Neutrophil (primary cell): ENCODE measurements at regions not wholly inside any gene's neighbourhood (a gene's known extent, or its start where the extent isn't known, plus 50 kb on each side); places are given as distances from the start of the nearest gene placed in this dataset.

Source experiments
- H3K27ac ChIP-seq: fragments of 200-600 bp; sonication (generic); 2 replicates; pipeline ENCODE4 v1.5.1; 2016; ENCODE audit warnings: mild to moderate bottlenecking, moderate library complexity
- H3K27me3 ChIP-seq: fragments of 200-600 bp; sonication (generic); 2 replicates; pipeline ENCODE4 v1.6.0; 2016; ENCODE audit warnings: mild to moderate bottlenecking
- H3K36me3 ChIP-seq: fragments of 200-600 bp; sonication (generic); 2 replicates; pipeline ENCODE4 v1.5.1; 2017
- H3K4me1 ChIP-seq, 2 experiments: fragments of 200-600 bp in 1 of 2; sonication (generic) in 1 of 2; 1 replicate in 1 of 2; 2 replicates in 1 of 2; pipeline versions ENCODE4 v1.5.1 to v1.6.1; 2013 to 2016; ENCODE audit warnings: low read depth in 1 of 2, low read length in 1 of 2, mild to moderate bottlenecking in 1 of 2, moderate library complexity in 1 of 2; ENCODE audit not compliant: control insufficient read depth in 1 of 2, insufficient read depth in 1 of 2
- H3K4me3 ChIP-seq, 2 experiments: fragments of 200-600 bp in 1 of 2; sonication (generic) in 1 of 2; 1 replicate in 1 of 2; 2 replicates in 1 of 2; pipeline ENCODE4 v1.5.1; 2013 to 2016; ENCODE audit warnings: low read depth in 1 of 2, low read length in 1 of 2, mild to moderate bottlenecking in 1 of 2, moderate library complexity in 1 of 2
- H3K9me3 ChIP-seq: fragments of 200-600 bp; sonication (generic); 2 replicates; pipeline ENCODE4 v1.5.1; 2016
- TF ChIP-seq, protein P1 (sequence below): fragments of 200-600 bp; sonication (generic); IDR thresholded peaks from 2 replicates; pipeline ENCODE4 v1.5.1; 2016; ENCODE audit warnings: antibody characterized with exemption

DNA sequence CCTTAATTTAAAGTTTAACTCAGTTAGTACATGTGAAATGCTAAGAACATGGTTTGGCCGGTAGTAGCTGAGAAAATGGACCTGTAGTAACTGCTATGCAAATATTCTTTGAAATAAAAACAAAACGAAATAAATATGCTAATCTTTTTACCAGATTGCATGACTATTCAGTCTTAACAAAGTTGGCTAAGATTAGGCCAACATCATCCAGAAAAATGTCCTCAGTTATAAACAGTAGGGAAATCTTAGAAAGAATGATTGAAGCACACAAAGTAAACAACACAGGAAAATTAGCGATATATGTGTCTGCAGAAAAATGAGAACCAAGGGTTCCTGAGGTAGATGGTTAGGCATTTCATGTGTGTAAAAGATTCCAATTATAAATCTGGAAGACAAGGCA lies 832.1 kb downstream of the TUSC7 start:
- Histone ChIP-seq H3K4me1 (no peaks in the 10 kb centered on the region), H3K27ac (no peak overlapping the region), H3K9me3 (no peaks in the 10 kb centered on the region), H3K4me3 (no peak overlapping the region), H3K36me3 (no peaks in the 10 kb centered on the region), H3K27me3 (no peaks in the 10 kb centered on the region)
- TF ChIP-seq, protein P1, sequence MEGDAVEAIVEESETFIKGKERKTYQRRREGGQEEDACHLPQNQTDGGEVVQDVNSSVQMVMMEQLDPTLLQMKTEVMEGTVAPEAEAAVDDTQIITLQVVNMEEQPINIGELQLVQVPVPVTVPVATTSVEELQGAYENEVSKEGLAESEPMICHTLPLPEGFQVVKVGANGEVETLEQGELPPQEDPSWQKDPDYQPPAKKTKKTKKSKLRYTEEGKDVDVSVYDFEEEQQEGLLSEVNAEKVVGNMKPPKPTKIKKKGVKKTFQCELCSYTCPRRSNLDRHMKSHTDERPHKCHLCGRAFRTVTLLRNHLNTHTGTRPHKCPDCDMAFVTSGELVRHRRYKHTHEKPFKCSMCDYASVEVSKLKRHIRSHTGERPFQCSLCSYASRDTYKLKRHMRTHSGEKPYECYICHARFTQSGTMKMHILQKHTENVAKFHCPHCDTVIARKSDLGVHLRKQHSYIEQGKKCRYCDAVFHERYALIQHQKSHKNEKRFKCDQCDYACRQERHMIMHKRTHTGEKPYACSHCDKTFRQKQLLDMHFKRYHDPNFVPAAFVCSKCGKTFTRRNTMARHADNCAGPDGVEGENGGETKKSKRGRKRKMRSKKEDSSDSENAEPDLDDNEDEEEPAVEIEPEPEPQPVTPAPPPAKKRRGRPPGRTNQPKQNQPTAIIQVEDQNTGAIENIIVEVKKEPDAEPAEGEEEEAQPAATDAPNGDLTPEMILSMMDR, result no peak

DNA sequence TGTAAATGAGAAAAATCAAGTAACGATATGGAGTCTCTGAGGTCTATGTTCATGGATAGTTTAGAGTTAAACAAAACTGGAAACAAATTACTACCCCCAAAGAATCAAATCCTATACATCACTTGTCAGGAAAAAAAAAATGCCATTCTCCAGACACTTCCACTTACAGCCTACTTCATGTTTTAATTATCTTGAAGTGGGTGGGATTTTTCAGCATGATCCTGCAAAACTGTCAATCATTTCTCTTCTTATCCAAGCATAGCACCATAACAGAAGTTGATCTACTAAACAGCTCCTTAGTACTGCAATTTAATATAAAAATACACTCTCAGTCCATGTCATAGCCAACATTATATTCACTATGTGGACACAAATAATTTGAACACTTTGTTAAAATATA lies 833.9 kb downstream of the TUSC7 start:
- H3K36me3 ChIP-seq, result no peaks in the 10 kb centered on the region
- H3K9me3 ChIP-seq, result no peaks in the 10 kb centered on the region
- no peaks in the 10 kb centered on the region for H3K4me1 ChIP-seq
- H3K27me3 ChIP-seq, result no peaks in the 10 kb centered on the region
- H3K4me3 ChIP-seq, result no peak overlapping the region
- no peak overlapping the region for H3K27ac ChIP-seq
- TF ChIP-seq, protein P1, result no peak

DNA sequence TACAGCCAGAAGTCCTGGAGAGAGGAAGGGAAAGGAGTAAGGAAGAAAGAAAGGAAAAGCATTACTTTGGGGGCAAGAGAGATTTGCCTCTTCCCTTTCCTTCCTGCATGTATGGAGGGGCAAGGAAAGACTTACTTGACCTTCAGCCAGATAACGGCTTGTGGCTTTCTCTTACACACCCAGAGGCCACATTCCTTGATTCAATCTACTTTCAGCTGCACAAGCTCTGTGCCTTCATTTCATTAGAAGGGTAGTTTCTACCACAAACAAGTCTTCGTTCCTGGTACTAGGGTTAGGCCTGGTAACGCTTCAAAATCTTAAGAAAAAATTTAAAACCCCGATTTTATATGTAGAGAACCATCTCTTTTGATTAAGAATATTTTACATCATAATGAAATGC lies 835.9 kb downstream of the TUSC7 start:
- H3K27ac ChIP-seq, result no peak overlapping the region
- no peak overlapping the region for H3K4me3 ChIP-seq
- no peaks in the 10 kb centered on the region for H3K4me1 ChIP-seq
- no peaks in the 10 kb centered on the region for H3K27me3 ChIP-seq
- H3K36me3 ChIP-seq, result no peaks in the 10 kb centered on the region
- H3K9me3 ChIP-seq, result no peaks in the 10 kb centered on the region
- TF ChIP-seq, protein P1, result no peak

DNA sequence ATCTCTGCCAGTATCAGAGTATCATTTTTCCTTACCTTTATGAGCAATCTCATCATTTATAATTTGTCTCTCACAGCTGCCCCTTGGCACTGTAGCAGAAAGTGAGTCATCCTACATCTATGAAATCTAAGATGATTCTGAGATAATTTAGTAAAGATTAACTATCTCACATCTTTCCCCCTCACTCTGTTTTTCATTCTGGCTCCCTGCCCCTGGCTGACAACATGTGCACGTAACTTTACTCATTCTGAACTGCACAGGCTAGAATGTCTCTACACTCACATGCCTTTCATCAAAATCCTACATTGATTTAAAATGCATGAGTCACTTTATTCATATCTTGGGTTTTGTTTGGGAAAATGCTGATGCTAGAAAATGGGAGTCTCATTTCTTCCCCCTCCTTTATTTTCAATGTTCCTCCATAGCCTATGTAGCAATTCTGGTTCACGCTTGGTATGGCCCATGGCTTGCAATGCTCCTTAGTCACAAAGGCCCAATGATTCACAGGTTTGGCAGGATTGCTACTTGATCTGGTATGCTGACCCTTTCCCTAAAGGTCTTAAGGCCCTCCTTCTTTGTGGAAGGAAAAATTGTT lies 838.5 kb downstream of the TUSC7 start:
- no peak overlapping the region for H3K4me3 ChIP-seq
- no peak overlapping the region for H3K27ac ChIP-seq
- no peaks in the 10 kb centered on the region for H3K27me3 ChIP-seq
- no peaks in the 10 kb centered on the region for H3K36me3 ChIP-seq
- TF ChIP-seq, protein P1, result no peak
- no peaks in the 10 kb centered on the region for H3K9me3 ChIP-seq
- H3K4me1 ChIP-seq, result no peaks in the 10 kb centered on the region

DNA sequence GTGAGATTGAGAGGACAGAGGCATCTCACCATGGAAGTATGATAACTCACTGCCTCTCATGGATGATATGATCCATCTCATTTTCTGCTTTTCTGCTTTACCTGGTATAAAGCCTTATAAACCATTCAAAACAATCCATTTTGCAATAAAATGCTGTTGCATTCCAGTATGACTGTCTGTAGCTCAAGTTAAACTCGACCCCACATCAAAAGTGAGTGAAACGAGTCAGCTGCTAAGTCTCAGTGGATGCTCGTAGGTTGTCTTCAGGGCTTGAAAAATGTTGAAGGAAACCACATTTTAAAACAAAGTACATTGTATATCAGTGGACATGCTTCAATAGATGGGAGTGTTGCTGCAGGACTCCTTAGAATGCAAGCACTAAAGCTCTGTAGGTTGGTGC lies 839.0 kb downstream of the TUSC7 start:
- no peaks in the 10 kb centered on the region for H3K9me3 ChIP-seq
- H3K27me3 ChIP-seq, result no peaks in the 10 kb centered on the region
- no peak overlapping the region for H3K27ac ChIP-seq
- no peak overlapping the region for H3K4me3 ChIP-seq
- TF ChIP-seq, protein P1, result no peak
- H3K4me1 ChIP-seq, result no peaks in the 10 kb centered on the region
- H3K36me3 ChIP-seq, result no peaks in the 10 kb centered on the region

DNA sequence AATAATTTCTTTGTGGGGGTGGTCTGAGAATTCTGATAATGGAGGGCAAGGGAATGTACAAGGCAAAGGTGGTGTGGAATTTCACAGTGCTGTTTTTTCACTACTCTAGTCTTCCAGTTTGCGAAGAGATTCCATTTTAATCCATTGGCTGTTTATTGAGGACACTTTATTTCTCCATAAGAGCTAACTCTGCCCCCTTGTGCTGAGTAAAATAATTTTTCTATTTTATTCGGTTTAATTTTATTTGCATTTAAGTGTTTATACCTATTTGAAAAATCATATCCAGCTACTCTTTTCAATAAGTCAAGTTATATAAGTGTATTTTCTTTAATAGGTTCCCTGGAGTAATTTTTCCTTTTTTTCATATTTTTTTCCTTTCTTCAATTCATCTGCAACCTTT lies 840.1 kb downstream of the TUSC7 start:
- H3K4me3 ChIP-seq, result no peak overlapping the region
- no peaks in the 10 kb centered on the region for H3K9me3 ChIP-seq
- no peaks in the 10 kb centered on the region for H3K36me3 ChIP-seq
- H3K27me3 ChIP-seq, result no peaks in the 10 kb centered on the region
- H3K4me1 ChIP-seq, result no peaks in the 10 kb centered on the region
- no peak overlapping the region for H3K27ac ChIP-seq
- TF ChIP-seq, protein P1, result no peak
